ENCODE measurements at regions not wholly inside any gene's neighbourhood (a gene's known extent, or its start where the extent isn't known, plus 50 kb on each side); places are given as distances from the start of the nearest gene placed in this dataset.
"Not testable (repeated sequence)": the region's sequence is repeated elsewhere in the genome, so short reads cannot be mapped to it uniquely, and the experiment has no call there.

GRCh38 chr6:44723439-44724197 lies 336.1 kb downstream of the CDC5L start:
- no peak for DNase-seq

- no peak for DNase-seq
Measured at GRCh38 chr6:44725070-44725469, 337.6 kb downstream of the CDC5L start.

DNA sequence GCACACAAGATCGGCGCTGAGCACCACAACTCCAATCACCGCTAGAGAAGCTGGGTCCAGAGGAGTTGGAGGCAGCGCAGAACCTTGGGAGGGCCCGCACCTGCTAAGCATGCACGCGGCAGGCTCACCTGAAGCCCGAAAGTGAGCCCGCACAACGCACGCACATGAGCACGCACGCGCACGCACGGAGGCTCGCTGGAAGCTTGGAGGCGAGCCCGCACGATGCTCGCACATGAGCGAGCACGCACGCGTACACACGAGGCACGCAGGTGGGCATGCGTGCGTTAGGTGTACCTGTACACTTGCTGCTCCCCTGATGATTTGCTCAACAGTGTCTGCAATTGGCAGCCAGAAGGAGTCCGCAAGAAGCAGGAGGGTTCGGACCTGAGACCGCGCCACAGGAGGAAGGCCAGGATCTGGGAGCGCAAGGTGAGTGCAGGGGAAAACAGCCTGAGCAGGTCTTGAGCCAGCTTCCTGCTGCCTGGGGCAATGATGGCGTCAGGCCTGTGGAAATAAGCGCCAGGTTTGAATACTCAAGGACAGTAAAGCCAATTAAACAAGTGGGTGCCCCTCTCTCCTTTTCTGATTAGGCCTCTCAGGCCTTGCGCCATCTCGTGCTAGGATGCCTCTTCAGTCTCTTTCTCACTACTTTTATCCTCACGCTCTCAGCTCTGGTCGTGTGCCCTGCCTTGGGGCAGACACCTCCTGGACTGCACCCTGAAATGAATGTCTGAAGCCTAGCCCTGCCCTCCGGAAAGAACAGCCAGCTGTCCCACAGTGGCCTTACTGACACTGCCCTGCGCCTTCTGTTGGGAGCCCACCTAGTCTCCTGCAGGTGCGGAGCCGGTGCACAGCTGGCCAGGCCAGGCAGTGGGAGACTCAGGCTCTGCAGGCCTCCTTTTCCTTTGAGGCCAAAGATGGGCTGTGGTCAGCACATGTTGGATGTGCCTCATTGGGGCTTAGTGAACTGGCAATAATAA lies 340.4 kb downstream of the CDC5L start:
- no peak for DNase-seq

- DNase-seq: no peak
Measured at GRCh38 chr6:44730771-44731391, 343.4 kb downstream of the CDC5L start.

GRCh38 chr6:44731485-44732095 lies 344.1 kb downstream of the CDC5L start:
- no peak for DNase-seq

- no peak for DNase-seq
Measured at GRCh38 chr6:44732243-44732642, 344.7 kb downstream of the CDC5L start.

GRCh38 chr6:44733126-44733525 lies 345.6 kb downstream of the CDC5L start:
- DNase-seq: no peak

- DNase-seq: no peak
Measured at GRCh38 chr6:44733868-44734267, 346.4 kb downstream of the CDC5L start.

- no peak for DNase-seq
Measured at GRCh38 chr6:44734886-44735629, 347.6 kb downstream of the CDC5L start.

DNA sequence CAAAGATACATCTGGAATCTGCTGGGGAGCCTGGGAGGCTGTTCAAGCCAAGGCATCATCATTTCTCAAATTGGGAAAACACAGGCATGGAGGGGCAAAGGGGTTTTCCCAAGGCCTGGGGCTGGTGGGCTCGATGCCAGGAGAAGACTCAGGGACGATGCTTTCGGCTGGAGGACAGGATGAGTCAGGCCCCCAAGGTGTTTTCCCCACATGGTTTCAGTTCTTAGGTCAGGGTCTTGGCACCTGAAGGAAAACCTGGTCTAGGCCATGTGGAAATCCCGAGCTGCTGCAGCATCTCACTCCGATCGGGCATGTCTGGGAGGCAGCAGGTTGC lies 348.1 kb downstream of the CDC5L start:
- DNase-seq: no peak

- DNase-seq: no peak
Measured at GRCh38 chr6:44737341-44737740, 349.8 kb downstream of the CDC5L start.

- DNase-seq: no peak
Measured at GRCh38 chr6:44737829-44738528, 350.5 kb downstream of the CDC5L start.

DNA sequence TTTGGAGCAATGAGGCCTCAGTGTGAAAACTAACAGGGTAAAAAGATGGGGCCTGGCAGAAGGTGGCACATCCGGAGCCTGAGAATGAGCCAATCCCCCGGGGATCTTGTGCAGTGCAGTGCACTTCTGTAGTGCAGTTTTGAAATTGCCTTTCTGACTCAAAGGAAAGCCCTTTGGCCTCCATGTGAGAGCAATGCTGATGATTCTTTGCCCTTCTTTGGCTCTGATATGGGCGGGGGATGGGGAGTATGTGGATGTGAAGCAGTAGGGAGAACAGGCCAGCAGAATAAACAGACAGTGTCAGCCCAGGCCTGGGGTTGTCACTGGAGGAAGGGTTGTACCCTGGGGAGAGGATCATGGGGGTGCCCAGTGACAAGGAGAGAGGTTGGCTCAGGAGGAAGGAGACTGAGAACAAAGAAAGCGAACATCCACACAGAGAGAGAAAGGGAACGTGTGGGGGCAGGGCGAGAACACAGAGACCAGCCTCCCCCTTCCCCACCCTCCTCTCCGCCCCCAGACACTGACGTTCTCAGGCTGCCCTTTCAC lies 351.2 kb downstream of the CDC5L start:
- no peak for DNase-seq

DNA sequence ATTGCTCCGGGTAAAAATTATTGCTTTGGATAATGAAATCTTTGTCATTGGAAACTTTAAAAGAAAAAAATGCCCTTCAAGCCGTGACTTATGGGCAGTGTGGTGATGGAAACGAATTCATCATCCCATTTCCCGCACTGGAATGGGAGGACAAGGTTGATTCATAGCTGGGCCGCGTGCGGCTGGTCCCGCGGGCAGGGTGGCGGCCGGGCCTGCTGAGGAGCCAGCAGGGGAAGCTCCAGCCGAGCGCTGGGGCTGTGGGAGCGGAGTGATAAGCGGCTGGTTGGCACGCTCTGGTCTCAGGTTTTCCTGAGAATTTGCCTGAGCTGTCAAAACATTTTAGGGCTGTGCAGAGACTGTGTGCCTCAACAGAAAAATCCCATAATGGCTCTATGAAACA lies 351.7 kb downstream of the CDC5L start:
- no peak for DNase-seq

- no peak for DNase-seq
Measured at GRCh38 chr6:44740566-44741120, 353.1 kb downstream of the CDC5L start.

DNA sequence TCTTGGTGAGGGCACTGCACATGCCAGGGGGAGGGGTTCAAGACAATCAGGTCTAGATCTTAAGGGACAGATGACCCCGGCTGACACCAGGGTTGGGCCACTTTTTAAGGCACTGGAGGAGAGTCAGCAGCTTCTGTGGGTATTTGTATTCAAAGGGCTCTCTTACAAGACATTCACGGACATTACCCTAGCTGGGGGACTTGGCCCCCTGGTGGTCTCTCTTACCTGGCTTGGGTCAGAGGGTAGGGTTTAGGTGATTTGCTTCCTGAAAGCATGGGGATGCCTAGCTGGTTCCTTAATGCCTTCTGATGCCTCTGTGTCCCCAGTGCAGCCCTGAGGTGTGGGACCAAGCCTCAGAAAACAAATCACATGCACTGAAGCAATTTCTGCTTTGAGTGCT lies 354.7 kb downstream of the CDC5L start:
- no peak for DNase-seq

DNA sequence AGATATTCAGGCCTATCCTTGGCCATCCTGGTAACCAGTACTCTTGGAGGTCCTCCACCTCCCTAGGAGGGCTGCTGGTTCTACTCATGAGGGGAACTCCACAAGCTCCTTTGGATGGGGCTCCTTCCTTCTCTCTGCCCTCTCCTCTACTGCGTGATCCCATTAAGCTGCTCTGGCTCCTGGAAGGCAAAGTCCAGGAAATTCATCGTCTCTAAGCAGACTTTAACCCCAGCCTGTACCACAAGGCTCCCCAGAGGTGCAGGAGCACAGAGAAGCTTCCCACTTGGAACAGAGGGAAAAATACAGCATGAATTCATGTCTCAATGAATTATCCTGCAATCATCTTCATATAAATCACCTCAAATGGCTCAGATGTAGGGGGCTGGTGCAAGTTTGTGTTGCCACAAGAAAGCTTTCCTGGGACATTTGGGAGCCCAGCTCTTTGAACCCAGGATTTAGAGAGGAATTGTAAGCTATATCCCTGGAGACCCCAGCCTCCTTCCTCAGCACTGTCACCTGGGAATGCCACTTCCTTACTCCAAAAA lies 355.4 kb downstream of the CDC5L start:
- no peak for DNase-seq

DNA sequence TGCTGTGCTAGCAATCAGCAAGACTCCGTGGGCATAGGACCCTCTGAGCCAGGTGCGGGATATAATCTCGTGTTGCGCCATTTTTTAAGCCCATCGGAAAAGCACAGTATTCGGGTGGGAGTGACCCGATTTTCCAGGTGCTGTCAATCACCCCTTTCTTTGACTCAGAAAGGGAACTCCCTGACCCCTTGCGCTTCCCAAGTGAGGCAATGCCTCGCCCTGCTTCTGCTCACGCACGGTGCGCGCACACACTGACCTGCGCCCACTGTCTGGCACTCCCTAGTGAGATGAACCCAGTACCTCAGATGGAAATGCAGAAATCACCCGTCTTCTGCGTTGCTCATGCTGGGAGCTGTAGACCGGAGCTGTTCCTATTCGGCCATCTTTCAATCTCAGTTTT lies 372.6 kb downstream of the CDC5L start:
- DNase-seq: not testable (repeated sequence)

DNA sequence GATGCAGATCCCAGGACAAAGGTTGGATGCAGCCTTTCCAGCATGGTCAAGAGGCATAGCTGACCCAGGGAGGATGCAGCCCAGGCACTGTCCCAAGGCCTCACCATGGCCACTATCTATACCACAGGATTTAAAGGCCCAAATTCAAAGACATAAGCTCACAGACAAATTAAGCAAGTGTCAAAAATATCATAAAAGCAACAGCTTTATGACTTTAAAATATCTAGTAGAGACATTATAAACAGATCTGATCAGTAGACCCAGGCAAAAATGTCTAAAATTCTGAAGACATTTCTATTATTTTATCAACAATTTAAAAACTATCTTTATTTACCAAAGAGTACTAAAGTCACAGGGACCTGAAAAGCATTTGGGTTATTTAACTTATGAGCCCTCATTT lies 373.5 kb downstream of the CDC5L start:
- no peak for DNase-seq

- DNase-seq: no peak
Measured at GRCh38 chr6:44762496-44762895, 375.0 kb downstream of the CDC5L start.
